ENCODE measurements at regions not wholly inside any gene's neighbourhood (a gene's known extent, or its start where the extent isn't known, plus 50 kb on each side); places are given as distances from the start of the nearest gene placed in this dataset.
"Not testable (repeated sequence)": the region's sequence is repeated elsewhere in the genome, so short reads cannot be mapped to it uniquely, and the experiment has no call there.

- no peak for DNase-seq (ENCODE audit: low spot score)
Observed at GRCh38 chr4:29075366-29075765, 1644.8 kb upstream of the PCDH7 start.

- no peak for DNase-seq (ENCODE audit: low spot score)
Observed at GRCh38 chr4:29079260-29079659, 1640.9 kb upstream of the PCDH7 start.

DNA sequence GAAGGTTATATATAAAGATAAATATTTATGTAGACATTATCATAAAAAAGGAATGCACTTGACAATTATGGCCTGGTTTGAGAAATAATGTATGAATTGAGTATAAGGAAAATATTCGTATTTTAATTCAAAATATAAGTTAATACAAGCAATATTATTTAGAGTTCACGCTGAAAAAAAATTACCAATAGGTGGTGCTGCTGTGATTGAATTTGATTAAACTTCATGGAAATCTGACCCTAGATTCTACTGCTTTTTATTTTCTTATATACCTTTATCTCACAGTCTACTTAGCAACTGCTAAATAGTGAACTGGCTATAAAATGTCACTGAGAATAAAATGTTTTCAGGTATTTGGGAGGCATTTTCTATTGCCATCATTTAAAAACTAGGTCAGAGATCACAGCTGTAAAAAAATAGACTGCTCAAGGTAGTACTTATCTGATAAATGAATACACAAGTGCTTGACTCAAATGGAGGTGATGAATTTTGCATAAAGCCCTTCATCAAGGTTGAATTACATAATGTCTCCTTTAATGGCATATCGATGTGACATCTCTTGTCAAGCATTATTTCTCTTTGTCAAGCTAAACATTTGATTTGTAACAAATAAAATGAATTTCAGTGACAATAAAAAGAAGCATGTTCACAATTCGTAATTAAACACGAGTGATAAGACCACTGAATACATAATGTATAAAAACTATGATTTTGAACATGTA is 1638.8 kb upstream of the PCDH7 start:
- DNase-seq (ENCODE audit: low spot score), result peak; percentile 3

DNA sequence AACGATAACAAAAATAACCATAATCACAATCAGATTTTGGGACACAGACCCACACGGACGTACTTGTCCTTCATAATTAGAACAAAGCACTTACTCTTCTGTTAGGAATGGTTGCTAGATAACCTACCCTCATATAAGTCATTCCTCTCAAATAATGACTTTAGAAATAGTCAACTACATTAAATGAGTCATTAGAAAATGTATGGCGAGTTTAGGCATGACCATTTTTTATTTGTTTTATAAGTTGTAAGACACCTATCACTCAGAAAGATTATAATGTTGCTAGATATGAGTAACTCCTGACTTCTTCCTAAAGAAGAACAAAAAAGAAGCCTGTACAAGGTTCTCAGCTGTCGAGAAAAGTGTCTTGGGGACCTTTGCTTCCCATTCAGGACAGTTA is 1637.5 kb upstream of the PCDH7 start:
- no peak for DNase-seq (ENCODE audit: low spot score)

GRCh38 chr4:29085748-29086147 is 1634.4 kb upstream of the PCDH7 start:
- DNase-seq (ENCODE audit: low spot score), result no peak

GRCh38 chr4:29104694-29105093 is 1615.5 kb upstream of the PCDH7 start:
- DNase-seq (ENCODE audit: low spot score), result no peak

DNA sequence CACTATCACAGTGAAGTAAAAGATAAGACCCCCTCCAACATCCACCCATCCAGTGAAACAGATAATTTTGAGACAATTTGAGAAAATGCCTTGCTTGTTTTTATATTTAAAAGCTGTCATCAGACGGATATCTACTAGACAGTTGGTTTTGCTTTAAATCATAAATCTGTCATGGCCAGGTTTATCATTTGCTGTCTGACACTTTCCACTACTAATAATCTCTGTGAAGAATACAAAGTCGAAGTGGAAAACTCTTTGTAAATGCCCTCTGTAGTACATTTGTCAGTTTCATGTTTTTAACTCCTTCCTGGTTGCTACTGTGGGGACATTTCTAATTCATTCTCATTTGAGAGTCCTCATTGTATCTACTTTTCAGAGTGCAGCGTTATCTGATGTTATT is 1606.2 kb upstream of the PCDH7 start:
- DNase-seq (ENCODE audit: low spot score), result no peak

DNA sequence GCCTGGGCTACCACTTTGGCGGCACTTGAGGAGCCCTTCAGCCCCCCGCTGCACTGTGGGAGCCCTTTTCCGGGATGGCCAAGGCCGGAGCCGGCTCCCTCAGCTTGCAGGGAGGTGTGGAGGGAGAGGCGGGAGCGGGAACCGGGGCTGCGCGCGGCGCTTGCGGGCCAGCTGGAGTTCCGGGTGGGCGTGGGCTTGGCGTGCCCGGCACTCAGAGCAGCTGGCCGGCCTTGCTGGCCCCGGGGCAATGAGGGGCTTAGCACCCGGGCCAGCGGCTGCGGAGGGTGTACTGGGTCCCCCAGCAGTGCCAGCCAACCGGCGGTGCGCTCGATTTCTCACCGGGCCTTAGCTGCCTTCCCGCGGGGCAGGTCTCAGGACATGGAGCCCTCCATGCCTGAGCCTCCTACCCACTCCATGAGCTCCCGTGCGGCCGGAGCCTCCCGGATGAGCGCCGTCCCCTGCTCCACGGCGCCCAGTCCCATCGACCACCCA is 1602.9 kb upstream of the PCDH7 start:
- DNase-seq (ENCODE audit: low spot score), result not testable (repeated sequence)

DNA sequence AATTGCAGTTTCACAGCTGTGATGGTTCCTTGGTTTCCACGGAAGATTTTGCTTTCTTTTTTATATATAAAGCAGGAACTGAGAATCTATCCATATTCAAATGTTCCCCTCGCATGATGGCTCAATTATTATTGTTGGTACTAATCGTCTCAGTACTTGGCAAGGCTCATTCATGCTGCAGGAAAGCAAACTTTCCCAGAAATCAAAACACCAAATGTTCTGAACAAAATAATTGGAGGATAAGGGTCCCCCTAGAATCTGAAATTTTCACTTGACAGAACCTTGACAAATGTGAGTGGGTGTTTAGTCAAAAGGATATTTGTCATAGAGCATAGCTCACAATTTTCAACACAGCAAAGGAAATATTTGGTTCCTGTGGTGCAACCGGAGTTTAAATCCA is 1598.6 kb upstream of the PCDH7 start:
- no peak for DNase-seq (ENCODE audit: low spot score)

- DNase-seq (ENCODE audit: low spot score), result no peak
Observed at GRCh38 chr4:29128810-29129209, 1591.4 kb upstream of the PCDH7 start.

DNA sequence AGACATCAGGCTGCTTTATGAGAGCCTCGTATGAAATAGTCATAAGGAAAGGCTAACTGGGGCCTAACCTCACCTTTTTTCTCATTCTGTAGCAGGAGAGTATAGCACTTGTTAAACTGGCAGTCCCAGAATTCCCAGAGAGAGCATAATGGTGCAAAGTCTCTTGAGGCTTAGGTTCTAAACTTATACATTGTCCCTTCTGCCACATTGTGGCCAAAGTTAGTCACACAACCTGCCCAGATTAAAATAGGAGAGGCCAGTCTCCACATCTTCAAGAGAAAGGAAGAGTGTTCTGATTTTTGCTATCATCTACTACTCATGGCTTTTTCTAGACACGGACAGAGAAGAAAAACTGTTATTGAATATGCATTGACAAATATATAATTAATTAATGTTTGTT is 1588.9 kb upstream of the PCDH7 start:
- peak; percentile 10 for DNase-seq (ENCODE audit: low spot score)

- DNase-seq (ENCODE audit: low spot score), result no peak
Observed at GRCh38 chr4:29142708-29143107, 1577.5 kb upstream of the PCDH7 start.

DNA sequence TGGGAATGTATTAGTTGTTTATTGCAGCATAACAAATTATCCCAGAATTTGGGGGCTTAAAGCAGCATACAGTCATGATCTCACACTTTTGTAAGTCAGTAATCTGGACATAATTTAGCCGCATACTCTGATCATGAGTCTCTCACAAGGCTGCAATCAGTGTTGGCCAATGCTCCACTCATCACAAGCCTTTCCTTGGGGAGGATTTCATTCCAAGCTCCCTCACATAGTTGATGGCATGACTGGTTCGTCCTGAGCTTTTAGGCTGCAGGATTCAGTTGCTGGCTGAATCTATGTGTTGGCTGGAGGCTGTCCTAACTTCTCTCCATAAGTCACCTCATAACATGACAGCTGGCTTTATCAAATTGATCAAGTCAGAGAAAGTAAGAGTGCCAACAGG is 1568.6 kb upstream of the PCDH7 start:
- DNase-seq (ENCODE audit: low spot score), result no peak

DNA sequence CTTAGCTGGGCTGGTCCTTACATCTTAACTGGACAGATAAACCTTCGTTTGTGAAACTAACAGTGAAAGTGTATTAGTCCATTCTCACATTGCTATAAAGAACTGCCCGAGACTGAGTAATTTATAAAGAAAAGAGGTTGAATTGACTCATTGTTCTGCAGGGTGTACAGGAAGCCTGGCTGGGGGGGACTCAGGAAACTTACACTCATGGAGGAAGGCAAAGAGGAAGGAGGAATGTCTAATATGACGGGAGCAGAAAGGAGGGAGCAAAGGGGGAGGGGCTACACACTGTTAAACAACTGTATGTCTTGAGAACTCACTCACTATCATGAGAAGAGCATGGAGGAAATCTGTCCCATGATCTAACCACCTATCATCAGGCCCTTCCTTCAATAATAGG is 1566.5 kb upstream of the PCDH7 start:
- DNase-seq (ENCODE audit: low spot score), result no peak

DNA sequence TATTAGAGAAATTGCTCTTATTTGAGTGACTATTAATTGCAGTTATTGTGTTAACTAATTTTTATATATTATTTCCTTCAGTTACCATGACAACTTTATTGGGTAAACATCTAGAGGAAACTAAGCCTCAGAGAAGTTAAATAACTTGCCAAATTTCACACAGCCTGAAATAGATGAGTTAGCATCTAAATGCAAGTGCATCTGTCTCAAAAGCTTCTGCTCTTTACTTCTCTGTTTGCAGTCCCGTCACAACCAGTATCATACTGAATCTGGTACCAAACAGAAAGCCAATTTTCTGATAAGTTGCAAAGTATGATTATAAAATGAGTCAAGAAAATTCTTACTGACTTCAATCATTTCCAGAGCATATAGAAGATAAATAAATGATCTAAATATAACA is 1544.9 kb upstream of the PCDH7 start:
- DNase-seq (ENCODE audit: low spot score), result no peak

GRCh38 chr4:29199025-29199424 is 1521.1 kb upstream of the PCDH7 start:
- no peak for DNase-seq (ENCODE audit: low spot score)

DNA sequence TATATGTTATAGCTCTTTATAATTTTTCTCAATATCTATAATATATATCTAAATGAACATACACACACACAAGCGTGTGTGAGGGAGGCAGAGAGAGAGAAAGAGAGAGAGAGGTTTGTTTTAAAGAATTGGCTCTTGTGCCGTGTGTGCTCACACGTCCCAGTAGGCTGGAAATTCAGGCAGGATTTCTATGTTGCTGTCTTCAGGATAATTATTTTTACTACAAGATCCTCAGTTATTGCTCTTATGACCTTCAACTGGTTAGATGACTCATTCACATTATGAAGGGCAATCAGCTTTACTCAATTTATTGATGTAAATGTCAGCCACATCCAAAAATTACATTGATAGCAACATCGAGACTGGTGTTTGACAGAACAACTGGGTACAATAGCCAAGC is 1520.7 kb upstream of the PCDH7 start:
- no peak for DNase-seq (ENCODE audit: low spot score)

- DNase-seq (ENCODE audit: low spot score), result no peak
Observed at GRCh38 chr4:29213020-29213419, 1507.1 kb upstream of the PCDH7 start.

DNA sequence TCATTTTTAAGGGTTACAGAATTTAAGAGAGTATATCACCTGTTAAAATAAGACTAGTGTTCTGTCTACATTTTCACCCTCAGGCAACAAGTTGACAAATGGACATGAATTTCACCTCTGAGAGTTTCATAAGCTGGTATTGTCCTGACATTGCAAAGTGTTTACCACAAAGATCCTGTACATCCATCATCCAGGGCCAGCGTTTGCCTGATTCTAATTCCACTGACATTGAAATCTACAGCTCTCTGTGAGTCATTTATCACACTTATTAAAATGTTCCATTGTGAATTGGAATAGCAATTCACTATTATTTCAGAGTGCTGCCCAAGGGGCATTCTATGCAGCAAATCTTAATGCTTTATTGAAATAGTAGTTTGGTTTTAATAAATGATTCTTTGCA is 1499.4 kb upstream of the PCDH7 start:
- DNase-seq (ENCODE audit: low spot score), result no peak

GRCh38 chr4:29224911-29225310 is 1495.3 kb upstream of the PCDH7 start:
- no peak for DNase-seq (ENCODE audit: low spot score)

- no peak for DNase-seq (ENCODE audit: low spot score)
Observed at GRCh38 chr4:29240641-29241040, 1479.5 kb upstream of the PCDH7 start.

GRCh38 chr4:29243054-29243453 is 1477.1 kb upstream of the PCDH7 start:
- DNase-seq (ENCODE audit: low spot score), result no peak

DNA sequence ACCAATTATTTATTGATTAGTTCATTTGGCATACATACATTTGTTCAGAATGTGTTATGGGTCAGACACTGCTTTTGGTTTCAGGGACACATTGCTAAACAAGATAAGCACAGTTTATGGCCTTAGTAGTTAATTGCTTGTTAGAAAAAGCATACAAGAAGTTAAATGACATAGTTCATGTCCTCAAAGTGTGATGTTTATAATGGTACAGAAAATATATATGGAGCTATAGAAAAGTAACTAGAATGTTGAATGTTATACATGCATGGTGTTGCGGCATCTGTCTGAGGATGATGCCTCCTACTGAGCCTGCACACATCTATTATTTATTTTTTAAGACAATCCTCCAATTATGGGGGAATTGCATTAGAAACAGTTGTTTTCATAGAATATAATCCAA is 1476.3 kb upstream of the PCDH7 start:
- no peak for DNase-seq (ENCODE audit: low spot score)

- DNase-seq (ENCODE audit: low spot score), result no peak
Observed at GRCh38 chr4:29259556-29259955, 1460.6 kb upstream of the PCDH7 start.

Measured in HT-29 (cell line).